Mucosa of descending colon (tissue), 3 donors: ENCODE measurements at regions not wholly inside any gene's neighbourhood (a gene's known extent, or its start where the extent isn't known, plus 50 kb on each side); places are given as distances from the start of the nearest gene placed in this dataset.
"Not testable (repeated sequence)": the region's sequence is repeated elsewhere in the genome, so short reads cannot be mapped to it uniquely, and the experiment has no call there.

ENCODE experiments used
- ATAC-seq: fragments of 200-7000 bp; cut with Tn5 transposase; one replicate; pipeline ENCODE4 v1.9.1; 2020; ENCODE audit warnings: mild to moderate bottlenecking, moderate library complexity
- DNase-seq, 3 donors: peaks; one replicate each; pipeline ENCODE4 v3.0.0-alpha.2; 2020
- H3K36me3 ChIP-seq: fragments of 200-600 bp; one replicate; pipeline ENCODE4 v1.8.0; 2021; ENCODE audit warnings: low read depth, mild to moderate bottlenecking
- H3K4me1 ChIP-seq: fragments of 200-600 bp; one replicate; pipeline ENCODE4 v1.8.0; 2021; ENCODE audit warnings: low read depth, mild to moderate bottlenecking
- H3K4me3 ChIP-seq: fragments of 200-600 bp; one replicate; pipeline ENCODE4 v1.8.0; 2021; ENCODE audit warnings: mild to moderate bottlenecking
- H3K9me3 ChIP-seq: fragments of 200-600 bp; one replicate; pipeline ENCODE4 v1.8.0; 2021; ENCODE audit warnings: mild to moderate bottlenecking
- intact Hi-C, 2 donors: fragments of 100-400 bp; cut with DNase I in 1 of 2; cut with micrococcal nuclease in 1 of 2; formaldehyde crosslinking; loops; one replicate each; pipeline versions ENCODE4 v1.11.0 to v1.11.1; 2022; cut with DNase I, micrococcal nuclease
- TF ChIP-seq, protein P1 (sequence below): fragments of 200-600 bp; IDR thresholded peaks from one replicate; pipeline ENCODE4 v1.8.0; 2022; ENCODE audit warnings: antibody characterized with exemption, mild to moderate bottlenecking
- donor health status: DM: no; HTN: no; CAD: no; lungs with moderate emphysema.
- donor health status: DM: no; HTN: no; CAD: no.
- donor health status: DM: no; HTN: yes; CAD: no.

DNA sequence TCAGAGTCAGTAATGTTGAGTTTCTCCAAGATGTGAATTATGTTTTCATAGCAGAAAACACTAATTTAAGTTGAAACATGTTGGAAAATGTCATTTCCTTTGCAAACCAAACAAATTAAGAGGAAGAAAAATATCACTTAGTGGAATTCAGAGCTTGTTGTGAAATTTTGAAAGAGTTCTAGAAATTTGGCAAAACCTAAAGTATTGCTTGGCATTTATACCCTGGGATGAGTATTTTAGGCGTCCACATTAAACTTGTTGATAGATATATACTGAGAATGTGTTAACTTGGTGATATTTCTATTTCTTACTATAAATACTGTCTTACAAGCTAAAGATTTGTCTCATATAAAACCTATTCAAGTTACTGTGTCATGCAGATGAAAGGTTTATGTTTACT, 335.2 kb downstream of the NSUN3 start:
- TF ChIP-seq, protein P1, sequence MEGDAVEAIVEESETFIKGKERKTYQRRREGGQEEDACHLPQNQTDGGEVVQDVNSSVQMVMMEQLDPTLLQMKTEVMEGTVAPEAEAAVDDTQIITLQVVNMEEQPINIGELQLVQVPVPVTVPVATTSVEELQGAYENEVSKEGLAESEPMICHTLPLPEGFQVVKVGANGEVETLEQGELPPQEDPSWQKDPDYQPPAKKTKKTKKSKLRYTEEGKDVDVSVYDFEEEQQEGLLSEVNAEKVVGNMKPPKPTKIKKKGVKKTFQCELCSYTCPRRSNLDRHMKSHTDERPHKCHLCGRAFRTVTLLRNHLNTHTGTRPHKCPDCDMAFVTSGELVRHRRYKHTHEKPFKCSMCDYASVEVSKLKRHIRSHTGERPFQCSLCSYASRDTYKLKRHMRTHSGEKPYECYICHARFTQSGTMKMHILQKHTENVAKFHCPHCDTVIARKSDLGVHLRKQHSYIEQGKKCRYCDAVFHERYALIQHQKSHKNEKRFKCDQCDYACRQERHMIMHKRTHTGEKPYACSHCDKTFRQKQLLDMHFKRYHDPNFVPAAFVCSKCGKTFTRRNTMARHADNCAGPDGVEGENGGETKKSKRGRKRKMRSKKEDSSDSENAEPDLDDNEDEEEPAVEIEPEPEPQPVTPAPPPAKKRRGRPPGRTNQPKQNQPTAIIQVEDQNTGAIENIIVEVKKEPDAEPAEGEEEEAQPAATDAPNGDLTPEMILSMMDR = no peak
- Histone ChIP-seq H3K36me3 (no peaks in the 10 kb centered on the region), H3K9me3 (no peaks in the 10 kb centered on the region), H3K4me1 (no peaks in the 10 kb centered on the region), H3K4me3 (no peak overlapping the region)
- DNase-seq (no peak), ATAC-seq (no peak)
- intact Hi-C loops = no loop called here

DNA sequence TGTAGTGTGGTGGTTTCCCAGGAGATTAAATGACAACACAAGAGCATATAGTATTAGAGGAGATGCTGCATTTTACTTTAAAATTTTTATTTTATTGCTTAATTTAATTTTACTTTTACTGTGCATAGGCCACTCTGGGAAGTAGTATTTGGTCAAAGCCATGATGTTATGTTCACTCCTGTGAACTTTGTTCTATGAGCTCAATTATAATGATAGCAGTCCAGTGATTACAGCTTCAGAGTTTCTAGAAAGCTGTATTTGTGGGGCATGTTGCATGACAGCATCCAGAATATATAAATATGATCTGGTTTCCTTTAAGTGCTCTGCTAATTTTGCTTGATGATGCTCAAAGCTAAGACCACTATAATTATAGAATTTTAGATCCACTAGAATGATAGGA, 338.6 kb downstream of the NSUN3 start:
- Histone ChIP-seq H3K9me3 (no peaks in the 10 kb centered on the region), H3K36me3 (no peaks in the 10 kb centered on the region), H3K4me3 (no peak overlapping the region), H3K4me1 (no peaks in the 10 kb centered on the region)
- DNase-seq = no peak
- TF ChIP-seq, protein P1 = no peak
- intact Hi-C loops = no loop called here
- peak; percentile 48 for ATAC-seq

DNA sequence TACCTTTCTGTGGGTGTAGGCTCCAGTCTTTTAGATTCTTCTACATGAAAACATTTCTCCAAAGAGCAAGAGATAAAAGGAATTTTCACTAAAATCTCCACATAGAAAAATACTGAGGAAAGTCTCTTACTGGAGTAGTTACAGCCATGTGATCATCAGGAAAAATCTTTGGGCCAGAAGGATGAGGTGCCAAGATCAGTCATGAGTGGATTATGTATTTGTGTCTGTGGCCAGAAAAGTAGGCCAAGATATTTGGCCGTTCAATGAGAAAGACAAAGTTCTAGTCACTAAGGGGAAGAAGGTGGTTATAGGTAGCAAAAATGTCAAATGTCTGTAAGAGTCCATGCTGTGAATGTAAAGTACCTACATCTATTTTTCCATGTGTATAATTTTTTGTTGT, 339.3 kb downstream of the NSUN3 start:
- no peak for ATAC-seq
- TF ChIP-seq, protein P1 = no peak
- no peak for DNase-seq
- no peak overlapping the region for H3K4me3 ChIP-seq
- no peaks in the 10 kb centered on the region for H3K36me3 ChIP-seq
- H3K9me3 ChIP-seq = no peaks in the 10 kb centered on the region
- no peaks in the 10 kb centered on the region for H3K4me1 ChIP-seq
- intact Hi-C loops = no loop called here

DNA sequence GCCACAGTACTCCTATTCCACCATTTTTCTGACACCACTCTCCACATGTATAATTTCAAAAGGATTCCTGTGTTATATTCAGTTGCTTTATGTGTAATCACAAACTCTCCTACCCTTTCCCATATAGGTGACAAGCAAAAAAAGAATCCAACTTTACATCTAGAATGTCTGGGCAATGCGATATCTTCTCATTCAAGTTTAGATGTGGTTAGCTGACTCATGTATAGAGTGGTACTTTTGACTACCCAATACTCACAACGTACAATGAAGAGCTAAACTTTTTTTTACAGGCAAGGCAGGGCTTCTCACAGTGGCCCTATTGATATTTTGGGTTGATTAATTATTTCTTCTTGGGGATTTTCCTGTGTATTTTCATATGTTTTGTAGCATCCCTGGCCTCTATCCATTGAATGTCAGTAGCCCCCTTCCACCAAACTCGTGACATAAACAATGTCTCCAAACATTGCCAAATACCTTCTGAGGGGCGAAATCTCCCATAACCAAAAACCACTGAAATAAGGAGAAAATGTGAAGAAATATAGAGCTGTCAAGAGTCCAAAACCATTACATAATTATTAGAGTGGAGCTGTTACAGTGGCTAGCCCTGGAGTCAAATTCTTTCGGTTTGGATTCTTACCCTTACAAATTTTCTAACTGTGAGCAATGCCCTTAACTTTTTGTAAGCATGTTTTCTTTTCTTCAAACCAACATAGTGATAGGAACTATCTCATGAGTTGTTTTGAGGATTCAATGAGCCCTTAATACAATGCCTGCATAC, 342.6 kb downstream of the NSUN3 start:
- H3K4me1 ChIP-seq = no peaks in the 10 kb centered on the region
- intact Hi-C loops = no loop called here
- DNase-seq (no peak), ATAC-seq (no peak)
- H3K9me3 ChIP-seq = no peaks in the 10 kb centered on the region
- no peaks in the 10 kb centered on the region for H3K36me3 ChIP-seq
- TF ChIP-seq, protein P1 = no peak
- H3K4me3 ChIP-seq = no peak overlapping the region

DNA sequence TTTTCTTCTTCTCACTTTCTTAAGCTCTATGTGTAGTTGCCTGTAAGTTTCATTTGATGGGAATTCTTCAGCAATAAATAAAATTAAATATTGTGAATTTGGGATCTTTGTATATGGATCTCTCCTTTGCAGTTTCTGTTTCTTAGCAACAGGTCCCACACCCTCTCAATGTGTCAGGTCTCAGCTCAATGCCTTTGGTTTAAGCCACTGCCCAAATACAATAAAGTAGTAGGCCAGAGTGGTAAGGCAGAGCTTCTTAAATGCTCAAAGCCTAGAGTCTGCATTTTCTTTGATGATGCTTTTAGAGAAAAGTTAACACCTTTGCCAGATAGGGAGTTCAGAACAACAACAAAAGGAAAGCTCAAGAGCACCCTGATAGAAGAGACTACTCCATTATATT, 343.7 kb downstream of the NSUN3 start:
- TF ChIP-seq, protein P1 = no peak
- H3K4me3 ChIP-seq = no peak overlapping the region
- H3K9me3 ChIP-seq = no peaks in the 10 kb centered on the region
- intact Hi-C loops = no loop called here
- no peaks in the 10 kb centered on the region for H3K36me3 ChIP-seq
- DNase-seq (no peak), ATAC-seq (no peak)
- no peaks in the 10 kb centered on the region for H3K4me1 ChIP-seq

DNA sequence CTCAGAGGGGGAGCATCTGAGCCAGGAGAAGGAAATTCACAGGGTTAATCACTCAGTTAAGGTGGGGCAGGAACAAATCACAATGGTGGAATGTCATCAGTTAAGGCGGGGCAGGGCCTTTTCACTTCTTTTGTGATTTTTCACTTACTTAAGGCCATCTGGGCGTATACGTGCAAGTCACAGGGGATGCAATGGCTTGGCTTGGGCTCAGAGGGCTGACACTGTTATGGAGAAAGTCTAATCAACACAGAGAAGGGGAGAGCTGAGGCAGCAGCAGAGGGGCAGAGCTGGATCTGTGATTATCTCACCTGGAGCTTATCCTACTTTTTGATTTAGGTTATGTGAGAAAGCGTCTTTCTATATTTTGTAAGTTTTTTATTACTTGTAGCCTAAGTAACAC, 350.1 kb downstream of the NSUN3 start:
- H3K4me3 ChIP-seq, intact Hi-C loops, ATAC-seq, H3K9me3 ChIP-seq, H3K4me1 ChIP-seq, H3K36me3 ChIP-seq, DNase-seq: not testable (repeated sequence)
